Islet of Langerhans (tissue), 1 donor: ENCODE measurements at regions not wholly inside any gene's neighbourhood (a gene's known extent, or its start where the extent isn't known, plus 50 kb on each side); places are given as distances from the start of the nearest gene placed in this dataset.
"Not testable (repeated sequence)": the region's sequence is repeated elsewhere in the genome, so short reads cannot be mapped to it uniquely, and the experiment has no call there.

Experiments used
- FAIRE-seq: peaks from one replicate; lab custom pipeline; 2011; peaks lifted over from hg19 to GRCh38; lab: Jason Lieb, UNC

DNA sequence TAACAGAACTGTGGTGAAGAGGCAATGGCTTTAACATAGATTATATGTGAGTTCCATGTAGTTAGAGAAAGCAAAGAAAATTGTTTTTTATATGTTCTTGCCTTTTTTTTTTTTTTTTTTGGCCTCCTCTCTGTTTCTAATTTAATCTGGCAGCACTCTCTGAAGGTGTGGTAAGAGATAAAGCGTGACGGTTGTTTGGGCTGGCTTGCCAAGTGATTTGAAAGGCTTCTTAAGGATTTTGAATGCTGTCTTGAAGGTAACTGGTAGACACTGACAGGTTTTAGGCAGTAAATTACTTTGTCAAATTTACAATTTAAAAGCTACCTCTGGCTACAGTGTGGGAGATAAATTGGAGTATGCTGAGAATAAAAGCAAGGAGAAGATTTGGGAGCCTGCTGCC lies 269.3 kb upstream of the HS3ST1 start:
- FAIRE-seq = no peak

DNA sequence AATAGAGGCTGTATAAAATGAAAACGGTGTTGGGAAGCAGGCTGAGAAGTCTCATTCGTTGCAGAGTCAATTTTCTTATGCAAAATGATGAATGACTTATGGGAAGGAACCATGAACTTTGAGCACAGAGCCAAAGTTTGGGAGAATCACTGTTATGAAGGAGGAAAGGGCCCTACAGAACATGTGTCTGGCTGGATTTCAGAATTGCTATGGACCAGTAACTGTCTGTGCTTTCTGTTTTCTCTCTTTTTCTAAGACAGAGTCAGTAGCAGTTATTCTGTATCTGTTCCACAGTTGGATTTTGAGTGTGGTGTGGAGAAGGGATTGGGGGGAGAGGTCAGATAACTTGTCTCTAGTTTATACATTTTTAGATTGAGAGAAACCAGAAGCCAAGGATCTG lies 265.0 kb upstream of the HS3ST1 start:
- no peak for FAIRE-seq

DNA sequence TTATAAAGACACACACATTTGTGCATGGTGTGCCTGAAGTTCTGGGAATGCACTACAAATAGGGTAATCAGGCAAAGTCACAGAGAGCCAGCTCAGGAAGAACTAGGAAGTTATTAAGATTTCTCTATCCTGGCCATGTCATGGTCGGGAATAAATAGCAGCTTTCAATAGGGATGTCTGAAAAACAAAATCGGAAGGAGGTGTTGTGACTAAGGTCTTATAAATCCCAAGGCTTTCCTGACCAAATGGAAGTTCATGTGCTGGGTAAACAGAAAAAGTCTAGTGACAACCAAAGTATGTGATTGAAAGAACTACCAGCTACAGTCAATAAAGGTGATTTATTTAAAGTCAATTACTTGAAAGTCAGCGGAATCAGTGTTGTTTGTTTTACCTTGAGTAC lies 262.5 kb upstream of the HS3ST1 start:
- FAIRE-seq = no peak

DNA sequence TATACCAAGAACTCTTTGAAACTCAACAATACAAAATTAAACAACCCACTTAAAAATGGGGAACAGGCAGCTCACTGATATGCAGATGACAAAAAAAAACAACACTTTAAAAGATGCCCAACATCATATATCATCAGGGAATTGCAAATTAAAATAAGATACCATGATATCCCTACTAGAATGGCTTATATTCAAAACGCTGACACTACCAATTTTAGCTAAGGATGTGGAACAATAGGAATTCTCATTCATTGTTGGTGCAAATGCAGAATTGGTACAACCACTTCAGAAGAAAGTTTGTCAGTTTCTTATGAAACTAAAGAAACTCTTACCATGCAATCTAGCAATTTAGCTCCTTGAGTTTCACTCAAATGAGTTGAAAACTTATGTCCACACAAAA lies 259.0 kb upstream of the HS3ST1 start:
- FAIRE-seq = no peak

DNA sequence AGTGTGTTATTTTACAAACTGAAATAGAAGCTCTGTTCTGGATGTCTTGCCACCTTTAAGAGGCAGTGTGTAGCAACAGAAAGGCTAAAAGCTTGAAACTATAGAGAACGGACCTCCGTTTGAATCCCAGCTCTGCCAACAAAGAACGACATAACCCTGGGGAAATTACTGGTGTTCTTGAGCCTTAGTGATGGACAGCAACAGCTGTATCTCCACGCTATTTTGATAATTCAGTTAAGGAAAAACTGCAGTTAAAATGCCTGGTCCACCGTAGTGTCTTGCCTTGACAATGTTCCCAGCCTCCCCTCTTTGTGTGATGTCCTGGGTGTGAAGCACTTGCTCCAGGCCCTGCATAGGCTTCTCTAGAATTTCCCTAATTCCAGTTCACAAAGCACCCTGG lies 256.8 kb upstream of the HS3ST1 start:
- FAIRE-seq = no peak

DNA sequence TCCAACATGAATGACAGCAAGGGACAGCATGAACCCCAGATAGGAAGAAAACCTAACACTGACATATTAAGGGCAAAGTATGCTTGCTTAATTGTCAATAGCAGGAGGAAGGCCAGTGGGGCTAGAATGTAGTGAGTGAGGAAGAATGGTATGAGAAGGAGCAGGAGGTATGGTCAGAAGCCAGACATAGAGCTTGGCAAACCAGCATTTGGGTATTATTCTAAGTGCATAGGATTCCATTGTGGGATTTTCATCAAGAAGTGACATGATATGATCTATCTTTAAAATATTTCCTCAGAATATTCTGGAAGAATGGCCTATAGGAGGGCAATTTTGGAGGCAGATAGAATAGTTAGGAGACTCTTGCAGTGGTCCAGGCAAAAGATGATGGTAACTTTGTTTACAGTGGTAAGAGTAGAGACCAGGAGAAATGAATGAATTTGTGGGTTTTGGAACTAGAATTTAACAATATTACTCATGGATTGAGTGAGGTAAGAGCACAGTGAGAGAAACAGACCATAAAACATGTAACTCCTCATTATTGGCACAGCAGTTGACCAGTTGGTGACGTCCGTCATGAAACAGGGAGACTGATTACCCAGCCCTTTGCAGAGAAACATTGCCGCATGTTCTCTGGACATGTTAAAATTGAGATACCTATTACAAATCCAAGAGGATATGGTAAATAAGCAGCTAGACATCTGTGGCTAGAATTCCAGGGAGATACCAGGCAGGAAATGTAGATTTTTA lies 246.5 kb upstream of the HS3ST1 start:
- FAIRE-seq = no peak

DNA sequence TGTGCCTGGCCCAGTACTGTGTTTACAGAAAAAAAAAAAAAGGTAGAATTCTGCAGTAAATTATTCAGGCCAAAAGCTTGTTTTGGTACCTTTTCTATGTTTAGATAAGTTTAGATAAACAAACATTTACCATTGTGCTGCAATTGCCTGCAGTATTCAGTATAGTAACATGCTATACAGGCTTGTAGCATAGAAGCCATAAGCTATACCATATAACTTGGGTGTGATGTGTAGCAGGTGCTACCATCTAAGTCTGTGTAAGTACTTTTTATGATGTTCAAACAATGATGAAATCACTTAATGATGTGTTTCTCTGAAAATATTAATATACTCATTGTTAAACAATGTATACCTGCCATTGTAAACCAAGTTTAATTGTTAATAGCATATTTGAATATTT lies 241.6 kb upstream of the HS3ST1 start:
- FAIRE-seq = no peak

DNA sequence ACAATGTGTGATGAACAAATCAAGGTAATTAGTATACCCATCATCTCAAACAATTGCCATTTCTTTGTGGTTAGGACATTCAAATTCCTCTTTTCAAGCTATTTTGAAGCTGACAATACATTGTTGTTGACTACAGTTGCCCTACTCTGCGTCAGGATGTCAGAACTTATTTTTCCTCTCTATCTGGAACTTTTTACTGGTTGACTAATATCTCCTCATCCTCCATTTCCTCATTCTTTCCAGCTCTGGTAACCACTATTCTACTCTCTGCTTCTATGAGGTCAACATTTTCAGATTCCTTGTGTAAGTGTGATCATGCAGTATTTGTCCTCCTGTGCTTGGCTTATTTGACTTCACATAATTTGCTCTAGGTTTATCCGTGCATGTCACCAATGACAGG lies 240.5 kb upstream of the HS3ST1 start:
- no peak for FAIRE-seq

DNA sequence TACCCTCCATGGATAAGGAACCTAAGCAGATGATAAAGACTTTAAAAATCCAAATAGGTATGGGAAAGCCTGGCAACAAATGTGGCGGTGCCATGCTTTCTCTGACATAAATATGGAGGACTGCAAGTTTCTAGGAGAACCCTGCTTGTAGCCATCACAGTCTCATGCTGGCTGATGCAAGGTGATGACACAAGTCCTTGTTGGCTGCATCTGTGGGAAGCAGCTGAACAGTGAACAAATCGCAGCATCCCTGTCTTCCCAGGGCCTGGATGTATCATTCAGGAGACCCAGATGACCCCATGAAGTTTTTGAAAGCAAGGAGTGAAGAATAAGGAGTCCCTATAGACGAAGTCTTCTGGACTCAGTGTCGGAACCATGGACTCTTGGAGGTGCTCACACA lies 234.4 kb upstream of the HS3ST1 start:
- FAIRE-seq = no peak

DNA sequence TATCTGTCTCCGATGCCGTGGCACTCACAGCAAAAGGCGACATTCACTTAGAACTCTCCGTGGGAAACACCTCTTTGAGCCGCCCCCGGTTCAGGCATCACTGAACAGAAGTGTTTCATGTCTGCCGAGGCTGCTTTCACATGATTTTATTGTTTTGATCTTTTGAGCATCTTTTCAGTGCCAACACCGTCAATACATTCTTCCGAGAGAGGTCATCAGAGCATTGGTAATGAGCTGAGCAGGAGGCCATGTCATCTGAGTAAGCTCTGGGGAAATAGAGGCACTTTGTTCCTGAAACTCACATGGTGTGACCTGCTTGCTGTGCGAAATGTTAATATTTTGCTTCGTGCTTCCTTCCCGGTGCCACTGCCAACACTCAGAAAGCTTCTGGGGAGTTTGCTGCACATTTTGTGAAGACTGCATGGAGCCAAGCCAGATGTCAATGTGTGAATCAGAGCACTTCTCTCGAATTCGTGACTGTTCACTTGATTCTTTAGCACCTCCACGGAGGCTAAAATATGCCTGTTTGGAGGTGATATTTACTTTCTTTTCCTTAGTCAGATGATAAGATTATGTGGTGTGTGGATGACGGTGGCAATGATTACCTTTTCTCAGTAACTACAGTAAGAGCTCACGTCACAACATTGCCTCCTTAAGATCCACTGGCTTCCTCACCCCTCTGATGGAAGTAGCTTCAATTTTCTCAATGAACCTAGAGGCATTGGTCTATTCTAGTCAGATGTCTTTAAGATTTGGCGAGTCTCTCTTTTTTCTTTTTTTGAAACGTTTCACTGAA lies 222.3 kb upstream of the HS3ST1 start:
- no peak for FAIRE-seq

DNA sequence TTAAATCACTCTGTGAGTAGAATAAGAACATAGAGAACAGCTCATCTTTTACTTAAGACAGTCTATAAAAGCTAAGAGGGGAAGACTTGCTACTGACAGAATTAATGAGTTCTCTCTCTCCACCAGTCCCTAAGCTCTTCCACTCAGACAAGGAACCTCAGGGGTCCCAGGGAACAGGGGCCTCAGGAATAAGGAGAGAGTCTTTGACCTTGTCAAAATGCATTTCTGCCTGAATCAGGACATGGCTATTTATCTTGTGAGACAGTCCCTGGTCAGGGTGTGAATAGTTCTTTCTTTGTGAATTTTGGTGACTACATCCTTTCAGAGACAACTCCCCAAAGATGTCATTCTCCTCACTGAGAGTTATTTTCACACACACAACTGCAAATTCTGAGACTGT lies 218.7 kb upstream of the HS3ST1 start:
- no peak for FAIRE-seq

DNA sequence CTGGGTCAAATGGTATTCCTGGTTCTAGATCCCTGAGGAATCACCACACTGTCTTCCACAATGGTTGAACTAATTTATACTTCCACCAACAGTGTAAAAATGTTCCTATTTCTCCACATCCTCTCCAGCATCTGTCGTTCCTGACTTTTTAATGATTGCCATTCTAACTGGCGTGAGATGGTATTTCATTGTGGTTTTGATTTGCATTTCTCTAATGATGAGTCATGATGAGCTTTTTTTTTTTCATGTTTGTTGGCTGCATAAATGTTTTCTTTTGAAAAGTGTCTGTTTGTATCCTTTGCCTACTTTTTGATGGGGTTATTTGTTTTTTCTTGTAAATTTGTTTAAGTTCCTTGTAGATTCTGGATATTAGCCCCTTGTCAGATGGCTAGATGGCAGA lies 214.4 kb upstream of the HS3ST1 start:
- FAIRE-seq = not testable (repeated sequence)

DNA sequence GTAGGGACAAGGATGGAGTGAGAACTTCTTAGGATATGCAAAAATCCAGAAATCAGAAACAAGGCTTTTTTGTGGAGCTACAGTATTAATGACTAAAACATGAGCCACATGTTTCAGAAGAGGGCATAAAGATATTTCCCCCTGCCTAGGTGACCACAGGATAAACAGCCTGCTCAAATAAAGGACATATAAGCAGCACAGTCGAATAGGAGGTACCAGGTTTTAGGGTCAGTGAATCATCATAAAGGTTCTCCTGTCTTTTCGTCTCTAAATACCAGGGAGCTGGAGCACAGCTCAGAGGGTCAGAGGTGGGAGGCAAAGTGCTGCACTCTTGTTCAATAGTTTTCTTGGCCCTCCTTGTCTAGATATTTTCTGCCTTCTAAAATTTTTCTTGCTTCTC lies 211.9 kb upstream of the HS3ST1 start:
- no peak for FAIRE-seq

DNA sequence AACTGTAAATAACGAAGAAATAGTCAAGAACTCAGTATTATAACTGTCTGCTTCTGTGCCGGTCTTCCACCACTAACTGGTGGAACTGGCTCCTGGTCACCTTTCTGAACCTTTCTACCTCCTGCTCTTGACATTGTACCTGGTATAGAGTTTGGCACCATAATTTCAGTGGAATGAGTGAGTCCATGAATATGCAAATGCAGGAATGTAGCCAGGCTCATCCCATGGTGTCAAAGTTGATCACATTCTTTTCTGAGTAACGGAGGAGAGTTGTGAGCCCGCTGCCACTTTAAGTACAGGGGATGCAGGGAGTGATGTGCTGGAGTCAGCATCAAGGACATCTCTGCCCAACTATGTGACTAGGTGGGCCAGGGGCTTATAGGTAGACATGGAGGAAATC lies 207.9 kb upstream of the HS3ST1 start:
- FAIRE-seq = no peak

DNA sequence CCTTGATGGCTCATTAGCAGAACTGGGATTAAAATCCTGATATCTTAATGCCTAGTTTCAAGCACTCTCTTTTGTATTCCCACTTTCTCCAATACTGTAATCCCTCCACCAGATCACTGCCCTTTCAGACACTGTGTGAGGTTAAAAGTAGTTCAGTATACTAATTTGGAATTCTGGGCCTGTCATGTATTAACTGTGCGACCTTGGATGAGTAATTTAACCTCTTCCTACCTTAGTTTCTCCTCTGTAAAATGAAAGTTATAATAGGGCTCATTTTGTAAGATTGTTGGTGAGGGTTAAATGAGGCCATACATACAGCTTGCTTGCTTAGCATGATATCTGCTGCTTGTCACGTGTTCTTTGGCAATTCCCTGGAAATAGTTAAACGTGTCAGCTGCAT lies 207.3 kb upstream of the HS3ST1 start:
- no peak for FAIRE-seq

DNA sequence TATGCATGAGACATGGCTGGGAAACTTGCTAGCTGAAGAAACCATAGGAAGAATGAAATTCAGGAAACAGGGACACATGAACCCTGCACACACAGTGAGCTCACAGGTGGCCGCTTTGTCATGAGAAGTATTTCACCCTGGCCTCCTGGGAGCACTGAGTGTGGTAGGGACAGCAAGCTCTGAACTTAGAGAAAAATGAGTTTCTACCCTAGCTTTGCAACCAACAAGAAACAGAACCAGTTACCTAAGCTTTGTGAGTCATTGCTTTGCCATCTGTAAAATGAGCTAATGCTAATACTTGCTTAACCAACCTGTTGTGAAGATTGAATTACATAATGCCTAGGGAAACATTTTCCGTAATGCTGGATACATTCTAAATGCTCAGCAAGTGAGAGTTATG lies 206.6 kb upstream of the HS3ST1 start:
- FAIRE-seq = no peak

DNA sequence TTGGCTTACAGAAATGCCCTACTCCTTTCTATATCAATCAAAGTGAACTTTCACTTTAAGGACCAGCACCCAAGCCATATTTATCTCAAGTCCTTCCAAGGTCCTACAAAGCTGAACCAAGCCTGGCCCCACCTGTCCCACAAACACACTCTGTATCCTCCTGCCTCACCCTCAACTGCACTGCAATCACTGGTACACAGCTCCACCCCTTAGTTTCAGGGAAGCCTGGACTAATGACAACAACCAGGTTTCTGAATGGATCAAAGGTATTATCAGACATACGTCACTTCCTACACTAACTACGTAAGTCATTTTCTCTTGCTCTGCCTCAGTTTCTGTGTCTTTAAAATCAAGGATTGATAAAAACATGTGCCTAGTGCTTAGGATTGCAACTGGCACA lies 205.6 kb upstream of the HS3ST1 start:
- FAIRE-seq = no peak

DNA sequence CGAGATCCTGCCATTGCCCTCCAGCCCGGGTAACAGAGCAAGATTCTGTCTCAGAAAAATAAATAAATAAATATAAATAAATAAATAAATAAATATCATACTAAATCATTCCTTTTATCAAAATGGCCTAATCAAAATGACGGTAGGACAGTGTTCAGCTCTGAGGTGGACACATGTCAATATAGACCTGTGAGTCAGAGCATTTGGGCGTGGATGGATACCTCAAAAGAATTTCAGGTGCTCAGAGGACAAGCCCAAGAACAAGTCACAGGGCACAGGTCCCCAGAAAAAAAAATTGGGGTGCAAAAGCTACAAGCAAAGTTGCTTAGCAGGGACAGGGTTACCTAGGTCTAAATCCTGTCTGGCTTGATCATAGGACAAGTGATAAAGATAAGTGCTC lies 204.7 kb upstream of the HS3ST1 start:
- no peak for FAIRE-seq

DNA sequence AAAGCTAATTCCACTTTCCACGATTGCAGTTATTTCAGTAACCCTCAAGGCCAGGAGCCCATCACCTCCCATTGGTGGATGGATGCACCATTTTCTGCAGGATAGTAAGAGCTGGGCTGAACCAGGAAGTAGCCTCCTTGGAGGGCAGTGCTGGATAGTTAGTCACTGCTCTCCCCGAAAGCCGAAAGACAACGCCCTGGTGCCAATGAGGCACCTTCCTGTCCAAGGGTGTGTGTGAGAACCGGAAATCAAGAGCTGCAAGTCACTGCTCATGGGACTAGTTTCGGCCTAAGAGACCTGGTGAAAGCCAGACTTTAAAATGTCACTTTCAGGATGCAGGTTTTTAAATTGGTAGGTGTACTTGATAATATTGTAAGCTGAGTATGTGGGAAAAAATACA lies 203.8 kb upstream of the HS3ST1 start:
- no peak for FAIRE-seq

DNA sequence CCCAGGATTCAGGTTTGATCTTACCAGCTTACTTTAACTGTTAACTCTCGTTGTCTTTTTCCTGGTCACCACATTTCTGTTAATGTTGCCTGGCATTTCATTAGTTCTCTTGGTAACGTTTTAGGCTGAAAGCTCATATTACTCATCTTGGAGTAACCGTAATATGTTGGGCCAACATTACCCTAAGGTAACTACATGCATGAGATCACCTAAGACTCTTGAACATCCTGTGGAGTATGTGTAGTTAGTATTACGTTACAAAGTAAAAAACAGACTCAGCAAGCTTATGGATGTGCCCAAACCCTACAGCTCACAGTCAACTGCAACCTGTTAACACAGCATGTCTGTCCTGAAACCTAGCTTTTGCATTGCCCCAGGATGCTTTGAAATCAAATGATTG lies 203.3 kb upstream of the HS3ST1 start:
- FAIRE-seq = no peak

DNA sequence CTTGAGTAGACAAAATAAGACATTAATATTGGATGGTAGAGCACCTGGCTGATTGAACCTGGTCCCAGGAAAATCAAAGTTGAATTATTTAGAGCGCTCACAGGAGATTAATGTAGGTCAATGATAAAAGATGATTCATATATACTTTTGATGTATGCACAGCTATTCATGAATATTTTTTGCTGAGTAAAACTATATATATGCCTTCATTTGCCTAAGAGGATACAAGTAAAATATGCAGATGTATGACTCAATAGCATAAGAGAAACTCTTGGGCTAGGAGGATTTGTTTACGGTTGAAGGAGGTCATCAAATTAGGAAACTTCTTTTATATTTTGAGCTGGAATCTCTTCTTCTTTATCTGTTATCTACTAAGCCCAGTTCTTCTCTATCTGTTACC lies 202.7 kb upstream of the HS3ST1 start:
- FAIRE-seq = no peak

DNA sequence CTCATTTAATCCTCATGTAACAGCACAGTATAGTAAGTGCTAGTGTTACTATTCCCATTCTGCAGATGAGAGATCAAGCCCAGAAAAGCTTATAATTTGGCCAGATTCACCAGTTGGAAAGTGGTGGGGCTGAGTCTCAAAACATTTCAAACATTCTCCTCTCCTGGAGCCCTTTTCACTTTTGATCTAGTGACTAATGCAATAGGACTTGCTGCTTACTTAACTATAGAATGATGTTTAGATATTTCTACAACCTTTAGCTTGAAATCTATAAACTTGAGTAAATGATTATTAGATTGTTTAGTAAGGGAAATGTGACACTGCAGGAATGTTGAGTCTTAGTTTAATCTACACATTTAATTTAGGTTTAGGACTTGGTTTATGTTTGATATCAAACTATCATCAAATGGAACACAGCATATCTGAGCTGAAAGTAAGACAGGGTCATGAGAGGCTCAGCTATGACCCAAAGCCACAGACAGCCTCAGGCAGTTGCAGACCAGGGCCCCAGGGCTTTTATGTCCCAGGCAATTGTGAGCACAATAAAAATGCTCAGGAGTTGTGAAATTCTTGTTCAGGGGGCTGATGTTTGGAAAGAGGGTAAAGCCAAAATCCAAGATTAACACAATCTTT lies 199.5 kb upstream of the HS3ST1 start:
- FAIRE-seq = no peak

DNA sequence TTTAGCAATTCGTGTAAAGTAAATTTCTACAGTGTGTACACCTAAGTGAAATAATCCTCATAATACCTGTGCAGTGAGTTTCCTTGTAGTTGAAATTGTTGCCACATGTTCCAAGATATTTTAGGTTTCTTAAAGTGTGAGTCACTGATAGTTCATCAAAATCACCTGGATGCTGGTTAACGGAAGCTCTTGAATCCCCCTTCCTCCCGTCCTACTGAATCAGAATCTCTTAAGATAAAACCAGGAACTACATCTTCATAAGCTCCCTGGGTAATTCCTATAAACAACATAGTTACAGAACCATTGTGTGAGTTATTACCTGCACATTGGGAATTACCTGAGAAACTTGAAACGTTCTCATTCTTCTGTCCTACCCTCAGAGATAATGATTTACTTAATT lies 197.4 kb upstream of the HS3ST1 start:
- no peak for FAIRE-seq

DNA sequence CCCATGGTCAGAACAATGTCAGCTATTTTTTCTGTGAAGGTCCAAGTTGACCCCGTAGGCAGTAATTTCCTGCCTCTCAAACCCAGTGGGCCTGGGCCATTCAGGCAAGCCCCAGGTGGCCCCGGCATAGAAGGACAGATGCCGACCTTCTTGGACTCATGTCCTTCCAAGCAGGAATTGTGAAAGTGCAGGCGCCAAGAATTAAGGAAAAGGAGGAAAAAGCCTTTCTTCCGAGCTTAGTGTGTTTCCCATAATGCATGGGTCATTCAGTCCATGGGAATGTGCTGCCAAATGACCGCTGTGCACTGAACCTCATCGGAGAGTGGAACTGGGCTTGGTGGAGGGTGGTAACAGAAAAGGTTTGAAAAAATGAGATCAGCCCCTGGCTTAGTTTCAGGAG lies 196.5 kb upstream of the HS3ST1 start:
- no peak for FAIRE-seq
